ENCODE measurements at regions not wholly inside any gene's neighbourhood (a gene's known extent, or its start where the extent isn't known, plus 50 kb on each side); places are given as distances from the start of the nearest gene placed in this dataset.

- TF ChIP-seq SMAD3 (CRISPR knock-in tag; IDR thresholded peaks at IDR 0.05; ENCODE audit: borderline replicate concordance) (no peak), MXD4 (CRISPR knock-in tag; IDR thresholded peaks at IDR 0.05; ENCODE audit: borderline replicate concordance) (no peak), ERG (CRISPR knock-in tag; IDR thresholded peaks at IDR 0.05) (no peak), CBFB (CRISPR knock-in tag; IDR thresholded peaks at IDR 0.05; ENCODE audit: low read depth) (no peak), ARID4B (CRISPR knock-in tag; IDR thresholded peaks at IDR 0.05; ENCODE audit: borderline replicate concordance) (no peak), GTF2I (CRISPR knock-in tag; conservative IDR thresholded peaks at IDR 0.05) (no peak)
Observed at GRCh38 chr16:55976815-55977214, 101.6 kb upstream of the CES5A start (continued).

GRCh38 chr16:55971447-55971846, 96.3 kb upstream of the CES5A start:
- CTCF ChIA-PET, result interaction anchor here (1.1 kb wide), 1 partner anchor 27 kb away, joined by 3 read pairs; no protein-coding TSS in a partner anchor
- DNase-seq (ENCODE audit: low spot score) (no peak), ATAC-seq (no peak)
- Mint-ChIP-seq H3K27me3 (ENCODE audit: low read depth) (peaks cover 2% of the 10 kb centered on the region; the same call in 1 of the 2 replicates), H3K9me3 (peaks cover 4% of the 10 kb centered on the region), H3K36me3 (no peaks in the 10 kb centered on the region), H3K4me1 (peaks cover 41% of the 10 kb centered on the region), H3K27ac (no peak overlapping the region), H3K4me3 (no peak overlapping the region)
- POLR2A ChIA-PET, result no interaction called here
- no peak for TF ChIP-seq STAT6 (CRISPR knock-in tag; conservative IDR thresholded peaks at IDR 0.05; ENCODE audit: low read depth)

GRCh38 chr16:55968221-55968620, 93.0 kb upstream of the CES5A start:
- POLR2A ChIA-PET, result no interaction called here
- peaks cover 49% of the 10 kb centered on the region for H3K4me1 Mint-ChIP-seq
- no peaks in the 10 kb centered on the region for H3K36me3 Mint-ChIP-seq
- H3K27me3 Mint-ChIP-seq (ENCODE audit: low read depth), result peaks cover under 1% of the 10 kb centered on the region; the same call in 1 of the 2 replicates
- H3K27ac Mint-ChIP-seq, result no peak overlapping the region
- ATAC-seq, result no peak; the same call in 1 of the 2 replicates
- DNase-seq (ENCODE audit: low spot score), result no peak
- CTCF ChIA-PET, result interaction anchor here (1.0 to 1.1 kb wide), 2 partner anchors 343 to 388 kb away, joined by 3 read pairs; no protein-coding TSS in a partner anchor
- H3K4me3 Mint-ChIP-seq, result no peak overlapping the region
- peaks cover 4% of the 10 kb centered on the region; the same call in 1 of the 2 replicates for H3K9me3 Mint-ChIP-seq
- TF ChIP-seq ATF6 (CRISPR knock-in tag; IDR thresholded peaks at IDR 0.05), result no peak
- no peak for TF ChIP-seq TEAD1 (CRISPR knock-in tag; IDR thresholded peaks at IDR 0.05)
- no peak for TF ChIP-seq ATF1 (CRISPR knock-in tag; IDR thresholded peaks at IDR 0.05)
- no peak for TF ChIP-seq PRRX2 (CRISPR knock-in tag; IDR thresholded peaks at IDR 0.05)
- TF ChIP-seq MXD4 (CRISPR knock-in tag; IDR thresholded peaks at IDR 0.05; ENCODE audit: borderline replicate concordance), result no peak
- no peak for TF ChIP-seq HMGXB4 (CRISPR knock-in tag; IDR thresholded peaks at IDR 0.05)
- TF ChIP-seq HMGA2 (CRISPR knock-in tag; IDR thresholded peaks at IDR 0.05), result no peak
- TF ChIP-seq ZNF121 (CRISPR knock-in tag; IDR thresholded peaks at IDR 0.05), result no peak
- no peak for TF ChIP-seq E2F4 (CRISPR knock-in tag; IDR thresholded peaks at IDR 0.05; ENCODE audit: borderline replicate concordance, low read depth)
- TF ChIP-seq EMX1 (CRISPR knock-in tag; IDR thresholded peaks at IDR 0.05), result no peak
- TF ChIP-seq ZNF219 (CRISPR knock-in tag; IDR thresholded peaks at IDR 0.05; ENCODE audit: borderline replicate concordance), result no peak
- no peak for TF ChIP-seq JAZF1 (CRISPR knock-in tag; IDR thresholded peaks at IDR 0.05)
- no peak for TF ChIP-seq ZNF232 (CRISPR knock-in tag; IDR thresholded peaks at IDR 0.05)
- no peak for TF ChIP-seq SOX15 (CRISPR knock-in tag; IDR thresholded peaks at IDR 0.05)
